ENCODE measurements at regions not wholly inside any gene's neighbourhood (a gene's known extent, or its start where the extent isn't known, plus 50 kb on each side); places are given as distances from the start of the nearest gene placed in this dataset.
A peak's percentile ranks its signal among the peaks of the same experiment; 100 is the strongest.

DNA sequence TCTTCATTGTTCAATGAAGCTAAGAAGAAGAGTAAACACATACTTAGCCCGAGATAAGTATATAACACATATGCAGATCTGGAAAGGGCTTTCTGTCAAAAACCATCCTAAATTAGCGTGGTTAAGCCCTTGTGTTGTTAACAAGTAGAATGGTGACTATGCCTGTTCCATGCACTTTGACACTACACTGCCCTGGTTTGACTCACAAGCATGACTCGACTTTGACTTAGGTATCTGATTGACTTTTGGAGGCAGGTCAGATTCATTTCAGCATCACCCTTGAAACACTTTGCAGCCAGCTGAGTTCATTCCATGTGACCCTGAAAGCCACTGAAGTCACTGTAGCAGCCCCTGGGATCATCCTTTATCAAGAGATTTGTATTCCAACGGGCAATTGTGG lies 239.8 kb downstream of the TBX18 start:
- no peak for DNase-seq (ENCODE audit: low read depth)

DNA sequence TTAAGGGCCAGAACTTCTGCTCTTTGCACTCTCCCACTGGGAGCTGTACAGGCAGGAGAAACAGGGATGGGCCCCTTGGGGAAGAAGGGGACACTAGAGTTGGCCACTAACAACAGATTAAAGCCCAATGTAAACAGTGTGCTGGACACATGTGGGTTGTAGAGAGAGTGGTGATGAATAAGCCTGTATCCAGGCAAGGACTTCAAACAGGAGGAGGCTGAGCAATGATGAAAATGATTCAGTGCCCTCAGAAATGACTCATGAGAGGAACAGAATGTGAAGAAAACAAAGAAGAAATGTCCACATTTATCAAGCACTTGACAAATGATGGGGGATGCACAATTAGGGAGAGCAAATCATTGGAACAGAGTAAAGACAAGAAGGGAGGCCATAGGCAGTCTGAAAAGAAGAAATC lies 242.3 kb downstream of the TBX18 start:
- peak; percentile 97 for DNase-seq (ENCODE audit: low read depth)

DNA sequence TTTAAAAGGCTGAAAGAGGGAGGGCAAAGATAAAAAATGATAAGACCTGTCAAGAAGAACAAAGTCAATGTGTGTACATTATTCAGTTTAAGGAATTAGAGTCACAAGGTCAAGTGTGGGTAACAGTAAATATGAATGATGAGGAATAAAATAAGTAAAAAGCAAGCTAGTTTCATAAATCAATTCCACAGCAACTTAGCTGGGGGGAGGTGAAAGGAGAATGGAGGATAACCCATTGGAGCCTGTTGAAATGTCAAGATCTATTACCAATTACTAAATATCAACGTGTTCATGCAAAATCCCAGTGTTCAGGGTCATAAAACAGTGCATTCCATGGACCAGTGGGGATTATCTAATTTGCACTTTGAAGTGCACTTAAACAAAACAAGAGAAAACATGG lies 242.9 kb downstream of the TBX18 start:
- no peak for DNase-seq (ENCODE audit: low read depth)

DNA sequence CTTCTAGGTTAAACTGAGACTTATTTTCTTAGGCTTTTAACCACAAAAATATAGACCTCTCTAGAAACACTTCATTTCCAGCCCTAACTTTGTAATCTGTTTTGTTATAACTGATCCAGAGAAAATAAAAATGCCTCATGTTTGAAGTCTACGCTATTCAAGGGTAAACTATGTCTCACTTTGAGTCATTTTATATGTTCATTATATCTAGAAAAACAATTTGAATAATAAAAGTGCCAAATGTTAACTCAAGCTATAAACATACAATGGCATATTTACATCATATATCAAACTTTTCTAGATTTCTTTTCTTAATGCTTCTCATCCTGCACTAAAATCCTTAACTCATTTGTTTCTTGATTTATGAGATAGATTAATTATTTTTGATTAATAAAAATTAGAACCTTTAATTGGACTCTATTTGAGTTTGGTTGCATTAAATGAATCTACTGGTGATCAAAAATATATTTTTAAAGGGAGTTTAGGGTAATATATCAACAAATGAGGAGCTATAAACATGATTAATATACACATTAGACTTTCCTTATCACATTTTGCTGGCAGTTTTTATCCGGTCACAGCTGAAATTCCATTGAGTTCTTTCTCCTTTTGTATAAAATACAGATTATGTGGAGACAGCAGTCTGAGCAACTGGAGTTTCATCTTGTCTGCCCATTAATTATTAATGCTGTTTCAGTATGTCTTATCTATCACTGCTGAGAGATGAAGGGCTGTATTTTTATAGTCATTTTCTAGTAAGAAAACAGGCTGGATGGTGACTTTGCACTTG lies 246.5 kb downstream of the TBX18 start:
- no peak for DNase-seq (ENCODE audit: low read depth)

DNA sequence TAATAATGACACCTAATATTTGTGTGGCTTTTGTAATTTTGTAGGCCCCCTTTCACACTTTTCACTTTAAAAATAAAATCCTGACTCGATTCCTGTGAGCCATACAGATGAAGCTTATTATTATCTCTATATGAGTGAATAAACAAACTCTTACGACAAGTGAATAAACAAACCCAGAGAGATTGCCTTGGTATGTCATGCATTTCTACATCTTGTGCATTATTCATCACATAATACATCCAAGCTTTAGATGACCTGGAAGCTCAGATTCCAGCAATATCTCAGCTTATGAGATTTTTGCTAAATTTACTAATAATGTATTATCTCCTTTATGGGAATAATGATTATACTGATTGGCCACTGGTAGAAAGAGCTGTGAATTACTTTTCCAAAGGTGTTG lies 248.2 kb downstream of the TBX18 start:
- DNase-seq (ENCODE audit: low read depth): peak; percentile 79

DNA sequence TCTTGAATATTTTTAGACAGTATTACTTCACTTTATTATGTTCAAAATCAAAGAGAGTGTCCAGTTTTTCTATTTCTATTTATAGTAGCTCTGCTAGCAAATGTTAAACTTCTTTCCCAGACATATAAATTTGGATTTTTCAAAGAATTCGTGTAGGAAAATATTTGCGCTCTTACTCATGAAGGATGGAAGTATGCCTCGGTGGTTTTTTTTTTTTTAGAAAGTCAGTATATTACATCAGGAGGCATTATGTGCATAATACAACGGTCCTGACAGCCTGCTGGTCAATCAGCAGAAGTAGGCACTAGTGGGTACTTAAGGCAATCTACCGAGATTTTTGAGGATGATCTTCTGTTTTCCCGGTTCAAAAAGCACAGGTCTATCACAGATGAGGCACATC lies 249.3 kb downstream of the TBX18 start:
- peak; percentile 41 for DNase-seq (ENCODE audit: low read depth)

DNA sequence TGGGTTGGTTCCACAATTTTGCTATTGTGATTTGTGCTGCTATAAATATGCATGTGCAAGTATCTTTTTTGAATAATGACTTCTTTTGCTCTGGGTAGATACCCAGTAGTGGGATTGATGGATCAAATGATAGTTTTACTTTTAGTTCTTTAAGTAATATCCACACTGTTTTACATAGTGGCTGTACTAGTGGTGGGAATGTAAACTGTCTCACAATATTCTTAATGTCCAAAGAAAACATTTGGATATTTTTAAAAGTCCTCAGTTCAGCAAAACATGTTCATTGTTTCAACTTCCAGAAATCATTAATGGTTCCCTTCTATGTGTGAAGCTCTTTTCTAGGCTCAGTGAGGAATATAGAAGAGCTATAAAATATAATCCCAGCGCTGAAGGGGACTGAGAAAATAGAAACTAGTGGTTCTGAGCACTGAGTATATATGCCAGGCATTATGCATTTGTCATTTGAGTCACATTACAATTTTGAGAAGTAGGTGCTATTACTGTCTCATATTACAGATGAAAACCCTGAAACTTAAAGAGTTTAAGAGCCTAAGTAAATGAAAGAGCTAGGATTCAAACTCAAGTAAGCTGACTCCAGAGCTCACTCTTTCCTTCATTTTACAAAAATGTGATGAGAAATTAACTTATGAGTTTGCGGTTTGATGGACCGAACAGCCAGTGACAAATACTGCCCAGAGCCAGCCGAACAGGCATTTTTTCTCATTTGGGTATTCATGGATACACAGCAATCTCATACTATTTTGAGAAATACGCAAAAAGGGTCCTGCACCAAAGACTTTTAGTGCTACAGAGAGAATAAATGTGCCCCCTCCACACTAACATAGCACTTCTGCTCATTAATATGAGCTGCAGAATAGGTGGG lies 250.1 kb downstream of the TBX18 start:
- no peak for DNase-seq (ENCODE audit: low read depth)

DNA sequence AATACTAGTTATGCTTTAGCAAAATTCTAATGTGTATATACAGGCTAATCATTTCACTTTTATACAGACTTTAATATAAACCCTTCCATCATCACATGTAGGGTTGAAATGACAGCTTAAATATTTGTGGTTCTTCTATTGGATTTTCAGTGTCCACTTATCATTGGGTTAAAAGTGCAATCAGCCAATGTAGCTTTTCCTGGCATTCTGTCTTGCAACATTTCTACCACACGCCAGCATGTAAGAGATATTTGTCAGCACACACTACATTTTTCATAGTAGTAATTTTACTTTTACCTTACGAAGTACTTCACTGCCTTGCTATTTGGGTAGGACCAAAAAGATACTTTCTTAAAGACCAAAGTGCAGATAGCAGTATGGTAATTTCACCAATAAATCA lies 252.0 kb downstream of the TBX18 start:
- peak; percentile 82 for DNase-seq (ENCODE audit: low read depth)

DNA sequence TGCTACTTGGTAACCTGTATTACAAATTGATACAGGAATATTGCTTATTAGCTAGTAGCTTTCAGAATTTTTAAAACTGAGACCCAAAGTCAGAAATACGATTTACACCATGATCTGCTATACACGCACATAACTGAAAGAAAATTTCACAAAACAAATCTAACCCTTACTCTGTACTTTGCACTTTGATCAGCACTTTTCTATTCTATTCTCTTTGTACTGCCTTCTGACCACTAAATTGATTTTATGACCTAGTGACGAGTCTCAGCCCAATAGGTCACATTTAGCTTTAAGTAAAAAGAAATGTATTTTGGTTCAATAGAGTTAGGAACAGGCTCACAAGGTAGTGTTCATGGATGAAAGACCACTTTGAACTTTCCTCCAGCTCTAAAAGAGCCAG lies 252.5 kb downstream of the TBX18 start:
- DNase-seq (ENCODE audit: low read depth): no peak

DNA sequence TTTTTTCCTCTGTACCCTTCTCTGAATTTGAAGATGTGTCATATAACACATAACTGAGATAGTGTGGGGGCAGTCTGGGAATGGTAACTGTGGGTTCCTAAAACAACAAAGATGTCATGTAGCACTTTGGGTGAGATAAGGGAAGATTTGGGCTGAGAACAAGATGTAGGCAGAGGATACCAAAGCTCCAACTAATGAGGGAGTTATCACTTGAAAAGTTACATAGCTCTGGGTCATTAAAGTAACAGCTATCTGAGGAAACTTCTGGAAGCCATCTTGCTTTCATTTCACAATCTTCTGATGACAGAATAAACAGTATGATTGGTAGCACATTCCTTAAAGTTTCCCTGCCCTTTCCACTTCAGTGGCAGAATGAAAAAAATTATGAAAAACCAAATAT lies 255.4 kb downstream of the TBX18 start:
- peak; percentile 53 for DNase-seq (ENCODE audit: low read depth)

DNA sequence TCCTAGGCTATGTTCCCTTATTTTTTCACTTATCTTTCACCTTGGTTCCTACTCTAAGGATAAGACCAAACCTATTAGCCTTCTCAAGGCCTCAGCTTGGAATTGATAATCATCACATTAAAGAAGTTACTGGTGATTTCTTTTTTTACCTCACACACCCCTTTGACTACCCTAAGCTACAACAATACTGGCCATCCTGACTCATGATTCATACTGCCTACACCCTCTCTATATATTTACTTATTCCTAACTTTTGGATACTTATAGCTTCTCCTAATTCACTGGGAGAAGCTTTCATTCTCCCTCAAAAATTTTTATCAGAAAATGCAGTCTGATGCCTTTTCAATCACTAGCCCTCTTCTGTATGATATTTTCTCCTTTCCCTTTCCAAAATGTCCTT lies 256.1 kb downstream of the TBX18 start:
- no peak for DNase-seq (ENCODE audit: low read depth)

DNA sequence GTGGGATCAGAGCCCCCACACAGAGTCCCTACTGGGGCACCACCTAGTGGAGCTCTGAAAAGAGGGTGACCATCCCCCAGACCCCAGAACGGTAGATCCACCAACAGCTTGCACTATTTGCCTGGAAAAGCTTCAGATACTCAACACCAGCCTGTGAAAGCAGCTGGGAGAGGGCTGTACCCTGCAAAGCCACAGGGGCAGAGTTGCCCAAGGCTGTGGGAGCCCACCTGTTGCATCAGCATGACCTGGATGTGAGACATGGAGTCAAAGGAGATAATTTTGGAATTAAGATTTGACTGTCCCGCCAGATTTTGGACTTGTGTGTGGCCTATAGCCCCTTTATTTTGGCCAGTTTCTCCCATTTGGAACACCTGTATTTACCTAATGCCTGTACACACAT lies 260.4 kb downstream of the TBX18 start:
- DNase-seq (ENCODE audit: low read depth): no peak

DNA sequence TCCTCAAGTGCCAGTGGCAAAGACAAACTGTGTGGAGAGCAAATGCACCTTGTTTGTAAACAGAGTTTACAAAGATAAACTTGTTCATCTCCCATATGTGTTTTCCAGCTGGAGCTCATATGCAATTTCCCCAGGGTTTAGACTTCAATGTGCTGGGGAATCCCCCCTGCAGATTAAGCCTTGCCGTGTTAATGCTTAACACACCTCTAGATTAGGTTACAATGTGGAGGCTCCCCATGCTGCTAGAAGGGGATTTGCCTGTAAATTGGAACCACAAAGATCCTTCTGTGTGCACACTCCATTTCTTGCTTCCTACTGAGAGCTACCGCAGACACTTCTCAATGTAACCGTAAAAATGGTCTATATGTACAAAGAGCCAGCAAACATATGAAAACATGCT lies 263.1 kb downstream of the TBX18 start:
- no peak for DNase-seq (ENCODE audit: low read depth)

DNA sequence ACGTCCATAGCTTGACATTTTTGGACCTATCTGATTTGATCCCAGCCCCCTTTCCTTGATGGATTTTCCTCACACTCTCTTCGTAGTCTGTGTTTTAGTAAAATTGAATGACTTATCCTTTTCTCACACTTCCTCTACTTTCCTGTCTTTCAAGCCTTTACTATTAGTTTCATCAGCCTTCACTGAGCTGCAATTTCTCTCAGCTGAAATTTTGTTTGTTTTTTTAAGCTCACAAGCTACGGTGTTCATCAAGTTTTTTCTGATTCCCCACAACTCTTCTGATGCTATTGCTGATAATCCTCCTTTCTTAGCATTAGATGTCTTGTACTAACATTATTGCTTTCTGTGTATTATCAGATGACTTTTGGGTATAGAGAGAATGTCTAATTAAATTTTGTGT lies 263.7 kb downstream of the TBX18 start:
- DNase-seq (ENCODE audit: low read depth): no peak

DNA sequence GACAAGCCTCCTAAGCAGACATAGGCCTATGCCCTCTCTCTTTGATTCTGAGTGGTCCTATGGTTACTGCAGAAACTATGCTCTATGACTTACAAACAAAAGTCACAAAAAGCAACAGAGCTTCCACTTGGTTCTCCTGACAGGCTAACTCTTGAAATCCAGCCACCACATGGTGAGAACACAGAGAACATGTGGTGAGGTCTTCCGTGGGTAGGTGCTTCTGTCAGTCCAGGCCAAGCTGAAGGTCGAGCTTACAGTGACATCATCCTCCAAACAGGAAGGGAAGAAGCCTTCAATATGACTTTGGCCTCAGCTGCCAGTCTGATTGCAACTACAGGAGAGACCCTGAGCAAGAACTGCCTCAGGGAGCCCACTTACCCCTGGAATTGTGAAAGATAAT lies 265.5 kb downstream of the TBX18 start:
- no peak for DNase-seq (ENCODE audit: low read depth)

DNA sequence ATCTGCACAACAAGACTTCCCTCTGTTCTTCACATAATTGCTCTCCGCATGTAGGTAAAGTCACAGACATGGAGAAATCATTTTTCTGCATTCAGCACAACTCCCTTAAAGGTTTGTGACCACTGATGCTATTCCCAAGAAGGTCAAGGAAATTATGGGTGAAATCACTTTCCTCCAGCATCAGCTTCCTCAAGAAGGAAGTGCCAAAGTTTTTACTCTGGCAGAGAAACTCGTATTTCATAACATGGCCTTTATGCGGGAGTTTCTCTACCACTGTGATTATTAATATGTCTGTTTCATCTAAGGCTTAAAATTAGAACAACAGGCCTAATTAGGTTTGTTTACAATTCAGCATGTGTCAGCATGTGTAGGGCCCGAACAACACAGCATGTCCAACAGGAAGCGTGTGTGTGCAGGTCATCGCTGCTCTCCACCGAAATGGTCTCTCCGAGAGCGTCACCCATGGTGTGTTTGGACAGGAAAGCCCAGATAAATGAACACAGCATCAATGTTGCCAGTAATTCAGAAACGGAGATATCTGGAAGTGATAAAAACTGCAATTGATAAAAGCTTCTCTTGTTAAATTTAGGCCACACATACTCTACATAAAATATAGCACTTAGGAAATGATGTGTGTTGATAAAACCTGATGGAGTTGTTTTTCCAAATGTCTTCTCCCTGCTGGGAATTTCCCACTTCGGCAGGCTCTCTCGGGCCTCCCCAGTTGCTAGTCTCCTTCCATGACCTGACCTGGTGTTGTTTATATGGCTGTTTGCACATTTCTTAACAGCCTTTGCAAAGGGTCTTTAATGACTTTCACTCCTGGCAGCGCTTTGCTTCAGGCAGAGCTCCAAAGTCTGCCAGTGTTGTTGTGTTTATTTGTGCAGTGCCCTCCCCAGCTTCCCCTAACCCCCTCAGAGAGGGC lies 265.1 kb upstream of the CEP162 start:
- DNase-seq (ENCODE audit: low read depth): no peak

DNA sequence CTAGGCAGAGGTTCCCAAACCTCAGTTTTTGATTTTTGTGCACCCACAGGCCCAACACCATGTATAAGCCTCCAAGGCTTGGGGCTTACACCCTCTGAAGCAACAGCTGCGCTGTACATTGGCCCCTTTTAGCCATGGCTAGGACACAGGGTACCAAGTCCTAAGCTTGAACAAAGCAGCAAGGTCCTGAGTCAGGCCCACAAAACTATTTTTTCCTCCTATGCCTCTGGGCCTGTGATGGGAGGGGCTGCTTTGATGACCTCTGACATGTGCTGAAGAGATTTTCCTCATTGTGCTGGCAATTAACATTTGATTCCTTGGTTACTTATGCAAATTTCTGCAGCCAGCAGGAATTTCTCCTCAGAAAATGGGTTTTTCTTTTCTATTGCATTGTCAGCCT lies 262.2 kb upstream of the CEP162 start:
- no peak for DNase-seq (ENCODE audit: low read depth)

DNA sequence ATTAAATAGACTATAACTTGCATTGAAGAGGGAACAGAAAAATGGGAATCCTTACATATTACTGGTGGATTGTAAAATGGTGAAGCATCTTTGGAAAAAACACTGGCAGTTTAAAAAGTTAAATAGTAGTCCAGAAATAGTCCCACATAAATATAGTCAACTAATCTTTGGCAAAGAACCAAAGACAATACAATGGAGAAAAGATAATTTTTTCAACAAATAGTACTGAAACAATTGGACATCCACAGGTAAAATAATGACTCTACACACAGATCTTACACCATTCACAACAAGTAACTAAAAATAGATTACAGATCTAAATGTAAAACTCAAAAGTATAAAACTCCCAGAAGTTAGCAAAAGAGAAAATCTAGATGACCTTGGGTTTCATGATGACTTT lies 259.1 kb upstream of the CEP162 start:
- DNase-seq (ENCODE audit: low read depth): no peak

DNA sequence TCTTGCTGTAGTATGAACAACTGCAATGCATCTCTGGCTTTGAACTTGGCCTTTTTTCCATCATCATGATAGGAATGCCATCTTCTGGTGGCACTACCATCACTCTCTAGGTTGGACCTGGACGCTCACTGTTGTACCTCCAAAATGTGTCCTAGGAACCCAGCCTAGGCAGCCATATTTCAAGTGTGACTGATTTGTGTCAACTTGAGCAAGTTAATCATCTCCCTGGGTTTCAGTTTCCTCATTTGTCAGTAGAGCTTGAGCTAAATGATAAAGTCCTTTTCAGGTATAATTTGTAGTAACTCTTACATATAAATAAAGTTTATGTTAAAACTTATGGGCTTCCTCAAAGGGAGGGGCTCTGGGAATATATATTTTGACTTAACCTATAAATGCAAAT lies 241.7 kb upstream of the CEP162 start:
- no peak for DNase-seq (ENCODE audit: low read depth)

DNA sequence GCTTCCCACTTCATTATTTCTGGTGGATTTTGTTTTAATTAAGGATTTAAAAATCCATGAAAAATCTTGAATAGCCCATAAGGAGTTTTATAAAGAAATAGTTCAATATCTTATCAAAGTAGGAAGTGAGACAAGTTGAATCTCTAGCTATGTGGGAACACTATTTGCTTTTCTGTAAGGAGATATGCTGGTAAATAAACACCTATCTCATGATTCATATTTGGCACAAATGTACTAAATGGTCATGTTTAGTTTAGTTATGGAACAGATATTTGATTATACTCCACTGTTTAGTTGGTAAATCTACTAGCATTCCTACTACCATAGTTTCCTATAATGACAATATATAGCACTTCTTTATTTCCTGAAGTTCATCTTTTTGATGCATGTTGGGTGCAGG lies 239.9 kb upstream of the CEP162 start:
- DNase-seq (ENCODE audit: low read depth): peak; percentile 68

DNA sequence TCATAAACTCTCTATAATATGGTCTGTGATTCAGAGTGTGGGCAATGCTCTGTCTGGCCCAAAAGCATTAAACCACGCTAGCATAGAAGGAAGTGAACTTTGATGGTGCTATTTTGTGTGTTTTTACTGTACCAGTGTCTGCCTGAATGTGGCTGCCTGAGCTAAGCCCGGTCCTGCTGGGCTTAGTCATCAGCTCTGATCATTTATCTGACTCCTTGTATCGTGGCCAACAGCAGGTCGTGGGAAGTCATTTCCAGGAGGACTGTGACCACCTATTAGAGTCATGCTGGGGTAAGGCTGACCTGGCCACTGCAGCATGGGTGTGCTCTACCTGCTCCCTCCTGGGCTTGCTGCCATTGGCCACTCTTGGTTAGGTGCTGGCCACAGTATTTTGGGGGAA lies 239.1 kb upstream of the CEP162 start:
- DNase-seq (ENCODE audit: low read depth): peak; percentile 88

DNA sequence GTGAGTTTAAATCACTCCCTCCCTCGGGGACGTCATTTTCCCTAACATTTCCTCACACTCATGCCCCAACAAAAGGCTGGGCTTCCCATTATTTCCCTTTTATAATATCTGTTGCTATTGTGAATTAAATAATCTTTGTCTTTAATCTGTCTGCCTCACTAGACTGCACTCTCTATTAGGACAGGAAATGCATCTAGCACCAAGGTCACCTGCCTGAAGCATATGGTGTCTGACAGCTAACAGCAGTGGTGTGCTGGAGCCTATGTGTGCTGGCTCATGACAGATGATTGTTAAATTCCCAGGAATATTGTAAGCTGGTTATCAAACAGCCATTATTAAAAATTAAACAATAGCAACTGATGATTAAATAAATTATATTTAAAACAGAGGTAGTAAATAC lies 237.0 kb upstream of the CEP162 start:
- no peak for DNase-seq (ENCODE audit: low read depth)

All from iris pigment epithelial cell (primary cell).